ENCODE measurements at regions not wholly inside any gene's neighbourhood (a gene's known extent, or its start where the extent isn't known, plus 50 kb on each side); places are given as distances from the start of the nearest gene placed in this dataset.

- TF ChIP-seq POLR2A (IDR thresholded peaks at IDR 0.05) (no peak), CTCF (IDR thresholded peaks at IDR 0.05) (no peak)
Observed at GRCh38 chr13:111637365-111637764, 316.9 kb downstream of the TEX29 start.

All from testis (tissue), 2 donors.